ENCODE measurements at regions not wholly inside any gene's neighbourhood (a gene's known extent, or its start where the extent isn't known, plus 50 kb on each side); places are given as distances from the start of the nearest gene placed in this dataset.

- no peak for TF ChIP-seq CTCF (IDR thresholded peaks at IDR 0.05; ENCODE audit: insufficient read depth, low read depth, low read length)
- no peak for TF ChIP-seq EZH2 (IDR thresholded peaks at IDR 0.05; ENCODE audit: insufficient read depth, low read length)
These were observed 357.1 kb upstream of the PROK2 start for GRCh38 chr3:72142028-72142427.

Data from astrocyte (in vitro differentiated cells and primary cell).